ENCODE measurements at regions not wholly inside any gene's neighbourhood (a gene's known extent, or its start where the extent isn't known, plus 50 kb on each side); places are given as distances from the start of the nearest gene placed in this dataset.

- TF ChIP-seq CTCF (conservative IDR thresholded peaks at IDR 0.05) (no peak), ZFX (IDR thresholded peaks at IDR 0.05) (no peak)
These were observed 245.4 kb downstream of the ZIC4 start for GRCh38 chr3:147160984-147161383.
